ENCODE measurements at regions not wholly inside any gene's neighbourhood (a gene's known extent, or its start where the extent isn't known, plus 50 kb on each side); places are given as distances from the start of the nearest gene placed in this dataset.

- TF ChIP-seq EZH2 (IDR thresholded peaks at IDR 0.05; ENCODE audit: low read depth, unreplicated experiment) (no peak), POLR2AphosphoS5 (IDR thresholded peaks at IDR 0.05; ENCODE audit: low read depth) (no peak), NANOG (IDR thresholded peaks at IDR 0.05; ENCODE audit: borderline replicate concordance) (no peak)
These were observed 88.9 kb upstream of the BNC2 start (continued) for GRCh38 chr9:16959391-16959790.

DNA sequence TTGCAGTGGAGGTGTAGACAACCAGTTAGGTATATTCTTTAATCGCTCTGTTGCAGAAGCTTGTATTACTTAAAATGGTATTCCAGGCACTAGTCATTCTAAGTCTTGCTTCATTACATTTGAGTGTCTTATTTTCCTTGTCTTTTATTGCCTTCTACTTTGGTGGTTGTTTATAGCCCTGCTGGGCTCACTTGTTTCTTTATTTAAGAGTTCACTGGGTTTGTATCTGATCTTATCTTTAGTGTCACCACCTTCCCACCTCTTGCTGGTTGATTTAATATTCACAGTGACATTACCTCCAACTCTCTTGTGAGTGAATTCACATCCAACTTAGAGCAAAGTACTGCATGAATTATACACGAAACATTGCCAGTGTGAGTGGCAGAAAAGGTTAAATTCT, 83.6 kb upstream of the BNC2 start:
- peaks cover 10% of the 10 kb centered on the region; the same call in 1 of the 2 replicates for H3K4me1 ChIP-seq (ENCODE audit: insufficient read depth)
- H3K79me2 ChIP-seq (replicated peaks; ENCODE audit: insufficient read depth) = no peaks in the 10 kb centered on the region
- Mint-ChIP-seq H3K4me1 (peaks cover 9% of the 10 kb centered on the region; the same call in 2 of the 3 replicates), H3K4me3 (no peak overlapping the region), H3K36me3 (ENCODE audit: low read depth) (no peaks in the 10 kb centered on the region), H3K27me3 (ENCODE audit: insufficient read depth, low read depth, poor library complexity) (no peaks in the 10 kb centered on the region), H3K27ac (no peak overlapping the region), H3K9me3 (no peaks in the 10 kb centered on the region)
- H3K27me3 ChIP-seq (ENCODE audit: insufficient read depth) = no peaks in the 10 kb centered on the region
- H3K27ac ChIP-seq (ENCODE audit: low read depth) = no peak overlapping the region
- no peaks in the 10 kb centered on the region; the same call in 1 of the 2 replicates for H3K9me2 ChIP-seq (ENCODE audit: insufficient read depth)
- H2AFZ ChIP-seq = peak overlapping the region; percentile 2; the same call in 1 of the 2 replicates
- H3K36me3 ChIP-seq (ENCODE audit: insufficient read depth) = no peaks in the 10 kb centered on the region
- ATAC-seq (no peak), DNase-seq (ENCODE audit: low spot score) (no peak)
- TF ChIP-seq STAT1 (IDR thresholded peaks at IDR 0.05; ENCODE audit: unreplicated experiment) (no peak), EZH2phosphoT487 (IDR thresholded peaks at IDR 0.05; ENCODE audit: unreplicated experiment) (no peak), ZNF114 (CRISPR knock-in tag; IDR thresholded peaks at IDR 0.05) (no peak), CTCF (conservative IDR thresholded peaks at IDR 0.05; ENCODE audit: low read depth in 2 of 2) (no peak), ZNF462 (CRISPR knock-in tag; IDR thresholded peaks at IDR 0.05) (no peak), CREB1 (CRISPR knock-in tag; IDR thresholded peaks at IDR 0.05; ENCODE audit: low read depth) (no peak), NANOG (IDR thresholded peaks at IDR 0.05; ENCODE audit: borderline replicate concordance) (no peak), POLR2AphosphoS5 (IDR thresholded peaks at IDR 0.05; ENCODE audit: low read depth) (no peak), JUNB (IDR thresholded peaks at IDR 0.05; ENCODE audit: unreplicated experiment) (no peak), EZH2 (IDR thresholded peaks at IDR 0.05; ENCODE audit: low read depth, unreplicated experiment) (no peak), ZNF331 (CRISPR knock-in tag; IDR thresholded peaks at IDR 0.05; ENCODE audit: low read depth) (no peak)
- TF ChIP-seq, protein P1, sequence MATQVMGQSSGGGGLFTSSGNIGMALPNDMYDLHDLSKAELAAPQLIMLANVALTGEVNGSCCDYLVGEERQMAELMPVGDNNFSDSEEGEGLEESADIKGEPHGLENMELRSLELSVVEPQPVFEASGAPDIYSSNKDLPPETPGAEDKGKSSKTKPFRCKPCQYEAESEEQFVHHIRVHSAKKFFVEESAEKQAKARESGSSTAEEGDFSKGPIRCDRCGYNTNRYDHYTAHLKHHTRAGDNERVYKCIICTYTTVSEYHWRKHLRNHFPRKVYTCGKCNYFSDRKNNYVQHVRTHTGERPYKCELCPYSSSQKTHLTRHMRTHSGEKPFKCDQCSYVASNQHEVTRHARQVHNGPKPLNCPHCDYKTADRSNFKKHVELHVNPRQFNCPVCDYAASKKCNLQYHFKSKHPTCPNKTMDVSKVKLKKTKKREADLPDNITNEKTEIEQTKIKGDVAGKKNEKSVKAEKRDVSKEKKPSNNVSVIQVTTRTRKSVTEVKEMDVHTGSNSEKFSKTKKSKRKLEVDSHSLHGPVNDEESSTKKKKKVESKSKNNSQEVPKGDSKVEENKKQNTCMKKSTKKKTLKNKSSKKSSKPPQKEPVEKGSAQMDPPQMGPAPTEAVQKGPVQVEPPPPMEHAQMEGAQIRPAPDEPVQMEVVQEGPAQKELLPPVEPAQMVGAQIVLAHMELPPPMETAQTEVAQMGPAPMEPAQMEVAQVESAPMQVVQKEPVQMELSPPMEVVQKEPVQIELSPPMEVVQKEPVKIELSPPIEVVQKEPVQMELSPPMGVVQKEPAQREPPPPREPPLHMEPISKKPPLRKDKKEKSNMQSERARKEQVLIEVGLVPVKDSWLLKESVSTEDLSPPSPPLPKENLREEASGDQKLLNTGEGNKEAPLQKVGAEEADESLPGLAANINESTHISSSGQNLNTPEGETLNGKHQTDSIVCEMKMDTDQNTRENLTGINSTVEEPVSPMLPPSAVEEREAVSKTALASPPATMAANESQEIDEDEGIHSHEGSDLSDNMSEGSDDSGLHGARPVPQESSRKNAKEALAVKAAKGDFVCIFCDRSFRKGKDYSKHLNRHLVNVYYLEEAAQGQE (IDR thresholded peaks at IDR 0.05; ENCODE audit: unreplicated experiment) = no peak
- TF ChIP-seq, protein P2, sequence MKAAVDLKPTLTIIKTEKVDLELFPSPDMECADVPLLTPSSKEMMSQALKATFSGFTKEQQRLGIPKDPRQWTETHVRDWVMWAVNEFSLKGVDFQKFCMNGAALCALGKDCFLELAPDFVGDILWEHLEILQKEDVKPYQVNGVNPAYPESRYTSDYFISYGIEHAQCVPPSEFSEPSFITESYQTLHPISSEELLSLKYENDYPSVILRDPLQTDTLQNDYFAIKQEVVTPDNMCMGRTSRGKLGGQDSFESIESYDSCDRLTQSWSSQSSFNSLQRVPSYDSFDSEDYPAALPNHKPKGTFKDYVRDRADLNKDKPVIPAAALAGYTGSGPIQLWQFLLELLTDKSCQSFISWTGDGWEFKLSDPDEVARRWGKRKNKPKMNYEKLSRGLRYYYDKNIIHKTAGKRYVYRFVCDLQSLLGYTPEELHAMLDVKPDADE (IDR thresholded peaks at IDR 0.05) = no peak
- H3K4me2 ChIP-seq = no peak overlapping the region
- H3F3A ChIP-seq (replicated peaks; ENCODE audit: low read depth) = no peaks in the 10 kb centered on the region
- no peaks in the 10 kb centered on the region for H4K20me1 ChIP-seq (replicated peaks; ENCODE audit: insufficient read depth)
- H3K4me3 ChIP-seq = no peak overlapping the region
